H1 (cell line): ENCODE measurements at regions not wholly inside any gene's neighbourhood (a gene's known extent, or its start where the extent isn't known, plus 50 kb on each side); places are given as distances from the start of the nearest gene placed in this dataset.

Source experiments
- CTCF ChIA-PET: fragments of 300-600 bp; sonication (Branson Sonifier 250); formaldehyde crosslinking; loops from one replicate; lab custom pipeline; 2021; ENCODE audit not compliant: partially characterized antibody; lab: Charles Lee
- POLR2A ChIA-PET: fragments of 300-600 bp; sonication (Branson Sonifier 250); formaldehyde crosslinking; loops from one replicate; lab custom pipeline; 2021; ENCODE audit warnings: inconsistent platforms; ENCODE audit not compliant: partially characterized antibody; lab: Charles Lee
- DNase-seq, 2 experiments: peaks; one replicate each; pipeline versions ENCODE4 v3.0.0 to v3.0.0-alpha.2; 2010 to 2022; ENCODE audit warnings: low spot score in 2 of 2, low read depth in 1 of 2, mixed read lengths in 1 of 2
- FAIRE-seq: peaks from 2 replicates; lab custom pipeline; 2011; peaks lifted over from hg19 to GRCh38; lab: Jason Lieb, UNC
- H2AFZ ChIP-seq: 2 replicates; pipeline ENCODE4 v1.8.1; 2012; ENCODE audit warnings: low read length, inconsistent platforms
- H2AK5ac ChIP-seq: 2 replicates; pipeline ENCODE4 v1.6.1; 2013; ENCODE audit warnings: low read depth, low read length
- H2BK120ac ChIP-seq: replicated peaks from 2 replicates; pipeline ENCODE3; 2013; ENCODE audit warnings: low read depth, low read length, inconsistent platforms
- H2BK12ac ChIP-seq: 2 replicates; pipeline ENCODE4 v1.6.1; 2013; ENCODE audit warnings: low read depth, low read length
- H2BK15ac ChIP-seq: 2 replicates; pipeline ENCODE4 v1.6.1; 2013; ENCODE audit warnings: low read length
- H2BK20ac ChIP-seq: 2 replicates; pipeline ENCODE4 v1.6.1; 2013; ENCODE audit warnings: low read length
- H2BK5ac ChIP-seq: 2 replicates; pipeline ENCODE4 v1.6.1; 2013; ENCODE audit warnings: low read depth, low read length
- H3K14ac ChIP-seq: 2 replicates; pipeline ENCODE4 v1.6.1; 2013; ENCODE audit warnings: inconsistent platforms; ENCODE audit not compliant: insufficient read length
- H3K18ac ChIP-seq: 2 replicates; pipeline ENCODE4 v1.6.1; 2013; ENCODE audit warnings: low read length; ENCODE audit errors: extremely low read depth
- H3K23ac ChIP-seq: 2 replicates; pipeline ENCODE4 v1.6.1; 2013; ENCODE audit warnings: inconsistent platforms; ENCODE audit not compliant: insufficient read length
- H3K23me2 ChIP-seq: 2 replicates; pipeline ENCODE4 v1.6.1; 2013; ENCODE audit warnings: low read depth, low read length
- H3K27ac ChIP-seq: 2 replicates; pipeline ENCODE4 v1.6.1; 2011; ENCODE audit warnings: low read depth, low read length, inconsistent platforms
- H3K27me3 ChIP-seq, 4 experiments: replicated peaks in 1 of 4; 1 replicate in 1 of 4; 2 replicates in 3 of 4; pipeline versions ENCODE4 v1.6.1 to v1.8.1; 2011 to 2013; ENCODE audit warnings: low read length in 3 of 4, mild to moderate bottlenecking in 3 of 4, inconsistent platforms in 2 of 4, mixed read lengths in 2 of 4, moderate library complexity in 1 of 4; ENCODE audit not compliant: control insufficient read depth in 3 of 4, insufficient read depth in 3 of 4; ENCODE audit errors: extremely low read depth in 1 of 4
- H3K36me3 ChIP-seq, 4 experiments: 2 replicates each; pipeline versions ENCODE4 v1.6.1 to v1.8.1; 2011 to 2013; ENCODE audit warnings: mild to moderate bottlenecking in 4 of 4, low read length in 3 of 4, moderate library complexity in 2 of 4, control low read depth in 1 of 4, inconsistent platforms in 1 of 4; ENCODE audit not compliant: insufficient read depth in 4 of 4, control insufficient read depth in 2 of 4
- H3K4ac ChIP-seq: replicated peaks from 2 replicates; pipeline ENCODE3; 2013; ENCODE audit warnings: low read length, low read depth, mixed read lengths, inconsistent platforms; ENCODE audit not compliant: insufficient read length
- H3K4me1 ChIP-seq, 4 experiments: replicated peaks in 1 of 4; 1 replicate in 1 of 4; 2 replicates in 3 of 4; pipeline versions ENCODE4 v1.6.1 to v1.8.1; 2011 to 2013; ENCODE audit warnings: low read length in 3 of 4, inconsistent platforms in 2 of 4, mixed read lengths in 1 of 4; ENCODE audit not compliant: insufficient read depth in 4 of 4, control insufficient read depth in 3 of 4
- H3K4me2 ChIP-seq, 2 experiments: 2 replicates each; pipeline versions ENCODE4 v1.6.1 to v1.8.1; 2011 to 2013; ENCODE audit warnings: low read depth in 2 of 2, low read length in 2 of 2, control low read depth in 1 of 2, inconsistent platforms in 1 of 2, mild to moderate bottlenecking in 1 of 2; ENCODE audit not compliant: insufficient read depth in 1 of 2
- H3K4me3 ChIP-seq, 4 experiments: fragments of 200-600, 300-600 bp in 1 of 4; sonication (generic), shearing (Covaris generic), sonication (Bioruptor Twin) in 1 of 4; 2 replicates each; pipeline versions ENCODE4 v1.5.1 to v1.8.1; 2011 to 2016; ENCODE audit warnings: low read length in 4 of 4, low read depth in 3 of 4, control low read depth in 2 of 4, inconsistent platforms in 2 of 4, mild to moderate bottlenecking in 2 of 4, mixed read lengths in 1 of 4, moderate library complexity in 1 of 4; ENCODE audit not compliant: insufficient read depth in 2 of 4; ENCODE audit errors: extremely low read depth in 1 of 4
- H3K56ac ChIP-seq: replicated peaks from 2 replicates; pipeline ENCODE3; 2013; ENCODE audit warnings: low read depth, mild to moderate bottlenecking, mixed read lengths, low read length, inconsistent platforms; ENCODE audit not compliant: insufficient read length
- H3K79me1 ChIP-seq: 2 replicates; pipeline ENCODE4 v1.6.1; 2013; ENCODE audit warnings: low read depth, low read length, control low read depth
- H3K79me2 ChIP-seq, 2 experiments: 2 replicates each; pipeline versions ENCODE4 v1.6.1 to v1.8.1; 2012 to 2013; ENCODE audit warnings: low read length in 2 of 2, mild to moderate bottlenecking in 2 of 2, inconsistent platforms in 1 of 2; ENCODE audit not compliant: insufficient read depth in 2 of 2, control insufficient read depth in 1 of 2
- H3K9ac ChIP-seq, 4 experiments: replicated peaks in 1 of 4; 1 replicate in 1 of 4; 2 replicates in 3 of 4; pipeline versions ENCODE4 v1.6.1 to v1.8.1; 2011 to 2013; ENCODE audit warnings: low read depth in 3 of 4, low read length in 3 of 4, control low read depth in 2 of 4, mild to moderate bottlenecking in 2 of 4, moderate library complexity in 2 of 4, inconsistent platforms in 1 of 4; ENCODE audit errors: extremely low read depth in 1 of 4
- H3K9me3 ChIP-seq, 2 experiments: 2 replicates each; pipeline versions ENCODE4 v1.6.1 to v1.8.1; 2012 to 2013; ENCODE audit warnings: mild to moderate bottlenecking in 2 of 2, moderate library complexity in 2 of 2, control low read depth in 1 of 2, inconsistent platforms in 1 of 2, low read depth in 1 of 2, low read length in 1 of 2, mixed read lengths in 1 of 2; ENCODE audit not compliant: insufficient read depth in 2 of 2
- H4K20me1 ChIP-seq, 2 experiments: replicated peaks in 1 of 2; 2 replicates each; pipeline versions ENCODE3 to v1.8.1; 2011 to 2013; ENCODE audit warnings: inconsistent platforms in 2 of 2, low read length in 2 of 2, mild to moderate bottlenecking in 1 of 2; ENCODE audit not compliant: insufficient read depth in 2 of 2, control insufficient read depth in 1 of 2
- H4K5ac ChIP-seq: 2 replicates; pipeline ENCODE4 v1.6.1; 2013; ENCODE audit warnings: low read length, low read depth, mixed read lengths, inconsistent platforms; ENCODE audit not compliant: insufficient read length
- H4K8ac ChIP-seq: 2 replicates; pipeline ENCODE4 v1.8.0; 2013; ENCODE audit warnings: mild to moderate bottlenecking, moderate library complexity, low read length, inconsistent platforms; ENCODE audit not compliant: insufficient read depth; ENCODE audit errors: extremely low read depth
- H4K91ac ChIP-seq: replicated peaks from 2 replicates; pipeline ENCODE3; 2013; ENCODE audit warnings: low read length, mixed read lengths, inconsistent platforms; ENCODE audit not compliant: insufficient read length
- BCL11A ChIP-seq, 2 experiments: IDR thresholded peaks; one replicate each; pipeline ENCODE4 v1.6.1; 2011; ENCODE audit warnings: low read depth in 2 of 2, low read length in 2 of 2, mild to moderate bottlenecking in 2 of 2
- CBX5 ChIP-seq: fragments of 300-800, 300-1000 bp; sonication (generic); IDR thresholded peaks from 2 replicates; pipeline ENCODE4 v1.7.1; 2016; ENCODE audit warnings: antibody characterized with exemption, low read length, low read depth
- CEBPB ChIP-seq: IDR thresholded peaks from 2 replicates; pipeline ENCODE4 v1.6.1; 2012; ENCODE audit warnings: low read depth, low read length
- CTBP2 ChIP-seq: IDR thresholded peaks from 2 replicates; pipeline ENCODE4 v1.7.0; 2011; ENCODE audit warnings: borderline replicate concordance, mild to moderate bottlenecking, moderate library complexity, mixed read lengths, low read length; ENCODE audit not compliant: insufficient read depth, insufficient read length
- HDAC2 ChIP-seq, 2 experiments: fragments of 300-600 bp in 1 of 2; sonication (generic) in 1 of 2; IDR thresholded peaks; 2 replicates each; pipeline ENCODE4 v1.6.1; 2011 to 2012; ENCODE audit warnings: low read depth in 2 of 2, low read length in 2 of 2, mild to moderate bottlenecking in 2 of 2, moderate library complexity in 2 of 2, borderline replicate concordance in 1 of 2, inconsistent platforms in 1 of 2
- NRF1 ChIP-seq: IDR thresholded peaks from 2 replicates; pipeline ENCODE4 v1.6.1; 2011; ENCODE audit warnings: mild to moderate bottlenecking, low read depth, low read length, improper control_type of control experiment
- SIX5 ChIP-seq: IDR thresholded peaks from 2 replicates; pipeline ENCODE4 v1.6.1; 2011; ENCODE audit warnings: mild to moderate bottlenecking, low read depth, low read length
- TEAD4 ChIP-seq: IDR thresholded peaks from 2 replicates; pipeline ENCODE4 v1.6.1; 2012; ENCODE audit warnings: low read depth, low read length, inconsistent platforms, mixed read lengths
- ZNF274 ChIP-seq: IDR thresholded peaks from 2 replicates; pipeline ENCODE4 v1.7.0; 2012; ENCODE audit warnings: low read length, borderline replicate concordance; ENCODE audit errors: extremely low read depth
- WGBS, 2 experiments: shearing (Covaris generic) in 1 of 2; methylation state at CpG; one replicate each; pipeline versions ENCODE4 v1.1.6 to v1.1.7; 2013 to 2015; ENCODE audit warnings: low lambda C conversion rate in 2 of 2, mixed read lengths in 2 of 2, inconsistent platforms in 1 of 2, low coverage in 1 of 2, missing lambda C conversion rate in 1 of 2; ENCODE audit not compliant: insufficient replicate concordance in 2 of 2, insufficient coverage in 1 of 2, insufficient read length in 1 of 2; ENCODE audit errors: extremely low coverage in 1 of 2, missing lambda C conversion rate in 1 of 2; 5-methylcytosine and 5-hydroxymethylcytosine counted together

DNA sequence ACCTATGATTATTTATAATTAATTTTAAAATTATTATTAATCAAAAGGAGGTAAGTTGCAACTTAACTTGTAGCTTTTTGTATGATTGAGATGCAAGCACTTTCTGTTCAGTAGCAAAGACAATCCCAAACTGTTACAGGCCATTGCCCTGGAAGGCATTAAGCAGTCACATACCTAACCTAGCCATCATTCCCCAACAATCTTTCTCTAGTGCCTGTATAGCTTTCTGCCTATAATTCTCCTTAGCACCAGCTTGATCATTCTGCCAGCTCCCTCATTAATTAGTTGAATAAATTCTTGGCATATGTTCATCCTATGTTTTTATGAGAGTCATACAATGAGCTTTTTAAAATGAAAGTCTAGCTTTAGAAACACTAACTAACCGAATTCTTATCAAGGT lies 178.9 kb upstream of the TMEM106B start:
- Histone ChIP-seq H3K56ac (no peak overlapping the region), H2BK20ac (no peak overlapping the region), H3K9ac (no peak overlapping the region), H3K23ac (no peak overlapping the region), H3K4me3 (no peak overlapping the region), H3K79me1 (no peaks in the 10 kb centered on the region), H3K14ac (no peak overlapping the region), H3K9me3 (no peaks in the 10 kb centered on the region), H2BK5ac (no peak overlapping the region; the same call in 1 of the 2 replicates), H2BK120ac (no peak overlapping the region), H4K20me1 (no peaks in the 10 kb centered on the region), H2BK15ac (no peak overlapping the region), H3K18ac (no peak overlapping the region), H4K91ac (no peak overlapping the region), H3K36me3 (no peaks in the 10 kb centered on the region), H2AK5ac (no peak overlapping the region), H4K5ac (no peak overlapping the region), H3K79me2 (no peaks in the 10 kb centered on the region), H3K27ac (no peak overlapping the region), H3K4ac (no peak overlapping the region), H3K23me2 (no peaks in the 10 kb centered on the region), H2BK12ac (no peak overlapping the region), H3K27me3 (no peaks in the 10 kb centered on the region), H3K4me1 (peaks cover 0 to 3% (median 0%) of the 10 kb centered on the region in 4 experiments; a peak in 1 of 7 replicates), H2AFZ (no peak overlapping the region), H4K8ac (no peak overlapping the region), H3K4me2 (0 out of 4 replicates have a peak overlapping the region, but pooled peaks of 1 of the 2 experiments have one; percentile 18)
- DNase-seq (no peak), FAIRE-seq (no peak)
- WGBS, 2 experiments = 83% methylated on average over 1 of the region's 1 CpG; no CpG with 5 or more reads in 1 of the 2 experiments
- CTCF ChIA-PET = interaction anchor here (1.1 to 1.2 kb wide), 2 partner anchors 8 to 68 kb away, joined by 3 read pairs; no protein-coding TSS in a partner anchor
- POLR2A ChIA-PET = no interaction called here
- no peak for TF ChIP-seq CEBPB
- no peak for TF ChIP-seq NRF1
- no peak for TF ChIP-seq SIX5
- TF ChIP-seq TEAD4 = no peak
- TF ChIP-seq CTBP2 = no peak
- no peak for TF ChIP-seq BCL11A (IDR thresholded peaks at IDR 0.05; ENCODE audit: low read depth in 2 of 2, low read length in 2 of 2)
- no peak for TF ChIP-seq ZNF274
- no peak for TF ChIP-seq CBX5
- TF ChIP-seq HDAC2 (IDR thresholded peaks at IDR 0.05; ENCODE audit: borderline replicate concordance in 1 of 2, low read depth in 2 of 2, low read length in 2 of 2) = no peak
